HG03378 (cell line): ENCODE measurements at regions not wholly inside any gene's neighbourhood (a gene's known extent, or its start where the extent isn't known, plus 50 kb on each side); places are given as distances from the start of the nearest gene placed in this dataset.
"Not testable (repeated sequence)": the region's sequence is repeated elsewhere in the genome, so short reads cannot be mapped to it uniquely, and the experiment has no call there.

Source experiments
- ATAC-seq: cut with Tn5 transposase; IDR thresholded peaks from one replicate; pipeline ENCODE4 v1.9.1; 2021; ENCODE audit warnings: mild to moderate bottlenecking, moderate library complexity; ENCODE audit not compliant: unreplicated experiment

- ATAC-seq = no peak
Observed at GRCh38 chr4:144799486-144799885, 153.5 kb downstream of the HHIP start.

GRCh38 chr4:144801731-144802130, 155.8 kb downstream of the HHIP start:
- no peak for ATAC-seq

- no peak for ATAC-seq
Observed at GRCh38 chr4:144808034-144808433, 162.1 kb downstream of the HHIP start.

- ATAC-seq = no peak
Observed at GRCh38 chr4:144809056-144809640, 163.2 kb downstream of the HHIP start.

GRCh38 chr4:144816668-144817067, 170.7 kb downstream of the HHIP start:
- ATAC-seq = no peak

GRCh38 chr4:144817081-144817480, 171.1 kb downstream of the HHIP start:
- no peak for ATAC-seq

- no peak for ATAC-seq
Observed at GRCh38 chr4:144818136-144818535, 172.2 kb downstream of the HHIP start.

- ATAC-seq = no peak
Observed at GRCh38 chr4:144819591-144819990, 173.6 kb downstream of the HHIP start.

GRCh38 chr4:144820011-144820727, 174.2 kb downstream of the HHIP start:
- ATAC-seq = no peak

GRCh38 chr4:144820728-144821085, 174.8 kb downstream of the HHIP start:
- ATAC-seq = no peak

GRCh38 chr4:144831971-144832370, 186.0 kb downstream of the HHIP start:
- no peak for ATAC-seq

- no peak for ATAC-seq
Observed at GRCh38 chr4:144845411-144845810, 199.5 kb downstream of the HHIP start.

- no peak for ATAC-seq
Observed at GRCh38 chr4:144851948-144852347, 206.0 kb downstream of the HHIP start.

GRCh38 chr4:144861471-144861870, 215.5 kb downstream of the HHIP start:
- ATAC-seq = no peak

- ATAC-seq = no peak
Observed at GRCh38 chr4:144862210-144862609, 216.3 kb downstream of the HHIP start.

- not testable (repeated sequence) for ATAC-seq
Observed at GRCh38 chr4:144864891-144865290, 218.9 kb downstream of the HHIP start.

GRCh38 chr4:144868309-144868708, 222.4 kb downstream of the HHIP start:
- no peak for ATAC-seq

- ATAC-seq = no peak
Observed at GRCh38 chr4:144872508-144873225, 225.3 kb downstream of the ANAPC10 start.

- no peak for ATAC-seq
Observed at GRCh38 chr4:144873226-144873990, 224.6 kb downstream of the ANAPC10 start.

GRCh38 chr4:144894573-144894972, 203.4 kb downstream of the ANAPC10 start:
- ATAC-seq = no peak

- no peak for ATAC-seq
Observed at GRCh38 chr4:144899393-144899792, 198.6 kb downstream of the ANAPC10 start.
